ENCODE measurements at regions not wholly inside any gene's neighbourhood (a gene's known extent, or its start where the extent isn't known, plus 50 kb on each side); places are given as distances from the start of the nearest gene placed in this dataset.

DNA sequence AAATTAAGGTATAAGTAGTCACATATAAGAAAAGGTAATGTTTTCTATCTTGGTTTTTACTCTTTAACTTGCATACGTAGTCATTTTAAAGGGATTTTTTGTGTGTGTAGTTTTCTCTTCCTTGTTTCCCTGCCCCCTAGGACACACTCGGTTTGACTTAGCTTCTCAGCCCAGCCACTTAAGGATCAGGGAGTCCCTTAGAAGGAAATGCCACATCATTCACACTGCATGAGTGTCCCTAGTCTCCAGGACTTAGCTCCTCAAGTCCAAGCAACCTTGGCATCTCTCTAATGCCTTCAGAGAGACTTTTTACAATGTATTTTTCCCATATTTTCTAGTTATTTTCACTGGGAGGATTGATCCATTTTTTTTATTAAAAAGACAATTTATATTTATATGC lies 1407.7 kb downstream of the EFNB2 start:
- Histone ChIP-seq H3K4me2 (ENCODE audit: low read length) (no peak overlapping the region), H3K27me3 (ENCODE audit: insufficient read depth, low read length) (no peaks in the 10 kb centered on the region), H3K27ac (ENCODE audit: low read depth, low read length, poor library complexity, severe bottlenecking) (no peak overlapping the region), H3K4me1 (ENCODE audit: insufficient read depth, low read length, severe bottlenecking) (no peaks in the 10 kb centered on the region), H3K36me3 (ENCODE audit: insufficient read depth, low read length) (no peaks in the 10 kb centered on the region), H3K4me3 (ENCODE audit: low read depth, low read length, poor library complexity, severe bottlenecking) (no peak overlapping the region), H2AFZ (ENCODE audit: low read length) (no peak overlapping the region), H4K20me1 (ENCODE audit: insufficient read depth, low read length) (no peaks in the 10 kb centered on the region), H3K9ac (ENCODE audit: low read length) (no peak overlapping the region), H3K9me2 (ENCODE audit: low read depth, low read length) (no peaks in the 10 kb centered on the region), H3K79me2 (ENCODE audit: insufficient read depth, low read length) (no peaks in the 10 kb centered on the region), H3K9me3 (ENCODE audit: low read length) (no peaks in the 10 kb centered on the region), H3F3A (ENCODE audit: insufficient read depth, low read length) (no peaks in the 10 kb centered on the region)
- TF ChIP-seq, protein P1, sequence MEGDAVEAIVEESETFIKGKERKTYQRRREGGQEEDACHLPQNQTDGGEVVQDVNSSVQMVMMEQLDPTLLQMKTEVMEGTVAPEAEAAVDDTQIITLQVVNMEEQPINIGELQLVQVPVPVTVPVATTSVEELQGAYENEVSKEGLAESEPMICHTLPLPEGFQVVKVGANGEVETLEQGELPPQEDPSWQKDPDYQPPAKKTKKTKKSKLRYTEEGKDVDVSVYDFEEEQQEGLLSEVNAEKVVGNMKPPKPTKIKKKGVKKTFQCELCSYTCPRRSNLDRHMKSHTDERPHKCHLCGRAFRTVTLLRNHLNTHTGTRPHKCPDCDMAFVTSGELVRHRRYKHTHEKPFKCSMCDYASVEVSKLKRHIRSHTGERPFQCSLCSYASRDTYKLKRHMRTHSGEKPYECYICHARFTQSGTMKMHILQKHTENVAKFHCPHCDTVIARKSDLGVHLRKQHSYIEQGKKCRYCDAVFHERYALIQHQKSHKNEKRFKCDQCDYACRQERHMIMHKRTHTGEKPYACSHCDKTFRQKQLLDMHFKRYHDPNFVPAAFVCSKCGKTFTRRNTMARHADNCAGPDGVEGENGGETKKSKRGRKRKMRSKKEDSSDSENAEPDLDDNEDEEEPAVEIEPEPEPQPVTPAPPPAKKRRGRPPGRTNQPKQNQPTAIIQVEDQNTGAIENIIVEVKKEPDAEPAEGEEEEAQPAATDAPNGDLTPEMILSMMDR (IDR thresholded peaks at IDR 0.05; ENCODE audit: low read length) = no peak
- no peak for TF ChIP-seq EZH2 (IDR thresholded peaks at IDR 0.05; ENCODE audit: borderline replicate concordance, low read length)

DNA sequence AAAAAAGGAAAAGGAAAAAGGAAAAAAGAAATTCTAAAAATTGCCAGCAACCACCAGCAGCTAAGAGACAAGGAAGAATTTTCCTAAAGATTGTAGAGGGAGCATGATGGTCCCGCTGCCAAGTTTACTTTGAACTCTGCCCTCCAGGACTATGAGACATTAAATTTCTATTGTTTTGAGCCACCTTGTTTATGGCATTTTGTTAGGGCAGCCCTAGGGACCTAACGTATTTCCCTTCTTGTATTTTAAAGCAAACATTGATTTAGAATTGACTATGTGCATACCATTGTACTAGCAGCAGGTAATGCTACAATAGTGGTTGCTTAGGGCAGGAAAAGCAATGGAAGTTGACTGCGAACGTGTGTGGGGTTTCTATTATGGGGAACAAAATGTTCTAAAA lies 1414.2 kb downstream of the EFNB2 start:
- no peak for TF ChIP-seq EZH2 (IDR thresholded peaks at IDR 0.05; ENCODE audit: borderline replicate concordance, low read length)
- TF ChIP-seq, protein P1 (IDR thresholded peaks at IDR 0.05; ENCODE audit: low read length) = no peak
- no peaks in the 10 kb centered on the region for H3F3A ChIP-seq (ENCODE audit: insufficient read depth, low read length)
- no peaks in the 10 kb centered on the region for H3K36me3 ChIP-seq (ENCODE audit: insufficient read depth, low read length)
- no peak overlapping the region for H3K27ac ChIP-seq (ENCODE audit: low read depth, low read length, poor library complexity, severe bottlenecking)
- H3K4me2 ChIP-seq (ENCODE audit: low read length) = no peak overlapping the region
- no peak overlapping the region for H2AFZ ChIP-seq (ENCODE audit: low read length)
- H3K27me3 ChIP-seq (ENCODE audit: insufficient read depth, low read length) = no peaks in the 10 kb centered on the region
- H3K79me2 ChIP-seq (ENCODE audit: insufficient read depth, low read length) = no peaks in the 10 kb centered on the region
- H3K9ac ChIP-seq (ENCODE audit: low read length) = no peak overlapping the region
- H3K4me1 ChIP-seq (ENCODE audit: insufficient read depth, low read length, severe bottlenecking) = no peaks in the 10 kb centered on the region
- no peaks in the 10 kb centered on the region for H3K9me3 ChIP-seq (ENCODE audit: low read length)
- H3K4me3 ChIP-seq (ENCODE audit: low read depth, low read length, poor library complexity, severe bottlenecking) = no peak overlapping the region
- H4K20me1 ChIP-seq (ENCODE audit: insufficient read depth, low read length) = no peaks in the 10 kb centered on the region
- no peaks in the 10 kb centered on the region for H3K9me2 ChIP-seq (ENCODE audit: low read depth, low read length)

DNA sequence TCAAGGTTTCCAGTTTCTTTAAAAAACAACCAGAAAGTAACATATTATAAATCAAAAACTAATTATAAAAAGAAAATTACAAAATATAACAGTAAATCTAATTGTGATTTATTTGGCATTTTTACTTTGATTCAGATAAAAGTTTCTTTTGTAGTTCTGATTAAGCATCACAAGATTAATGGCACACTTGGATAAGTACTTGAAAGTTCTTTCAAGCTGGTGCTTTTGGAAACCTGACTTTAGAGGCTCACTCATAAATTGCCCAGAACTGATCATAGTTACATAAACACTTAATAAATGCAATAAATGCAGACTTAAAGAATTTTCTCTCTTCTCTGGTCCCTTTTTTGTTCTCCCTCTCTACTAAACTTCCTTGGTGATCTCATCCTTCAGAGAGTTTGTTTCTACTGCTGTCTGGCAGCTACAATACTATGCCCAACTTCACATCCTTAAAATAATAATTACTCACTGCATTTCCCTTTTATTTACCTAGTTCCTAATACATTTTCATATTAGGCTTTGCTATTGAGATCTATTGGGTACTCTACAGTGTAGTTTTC lies 1417.0 kb downstream of the EFNB2 start:
- Histone ChIP-seq H2AFZ (ENCODE audit: low read length) (no peak overlapping the region), H3K4me2 (ENCODE audit: low read length) (no peak overlapping the region), H4K20me1 (ENCODE audit: insufficient read depth, low read length) (no peaks in the 10 kb centered on the region), H3K4me1 (ENCODE audit: insufficient read depth, low read length, severe bottlenecking) (no peaks in the 10 kb centered on the region), H3K9me3 (ENCODE audit: low read length) (no peaks in the 10 kb centered on the region), H3K36me3 (ENCODE audit: insufficient read depth, low read length) (no peaks in the 10 kb centered on the region), H3F3A (ENCODE audit: insufficient read depth, low read length) (no peaks in the 10 kb centered on the region), H3K79me2 (ENCODE audit: insufficient read depth, low read length) (no peaks in the 10 kb centered on the region), H3K4me3 (ENCODE audit: low read depth, low read length, poor library complexity, severe bottlenecking) (no peak overlapping the region), H3K27ac (ENCODE audit: low read depth, low read length, poor library complexity, severe bottlenecking) (no peak overlapping the region), H3K27me3 (ENCODE audit: insufficient read depth, low read length) (no peaks in the 10 kb centered on the region), H3K9me2 (ENCODE audit: low read depth, low read length) (no peaks in the 10 kb centered on the region), H3K9ac (ENCODE audit: low read length) (no peak overlapping the region)
- no peak for TF ChIP-seq EZH2 (IDR thresholded peaks at IDR 0.05; ENCODE audit: borderline replicate concordance, low read length)
- TF ChIP-seq, protein P1 (IDR thresholded peaks at IDR 0.05; ENCODE audit: low read length) = no peak
